Activated B cell treated with CpG ODN at 0.5 μM for 24 hours (primary cell): ENCODE measurements at regions not wholly inside any gene's neighbourhood (a gene's known extent, or its start where the extent isn't known, plus 50 kb on each side); places are given as distances from the start of the nearest gene placed in this dataset.

ENCODE experiments used
- ATAC-seq: fragments of 200-7000 bp; cut with Tn5 transposase; one replicate; pipeline ENCODE4 v1.10.0; 2021; ENCODE audit warnings: low read depth, mild to moderate bottlenecking, moderate library complexity
- CTCF ChIA-PET: fragments of 350-600 bp; sonication (Branson Sonifier 250); formaldehyde crosslinking; loops from one replicate; lab custom pipeline; 2021; ENCODE audit warnings: antibody characterized with exemption; lab: Charles Lee
- POLR2A ChIA-PET: fragments of 350-600 bp; sonication (Branson Sonifier 250); formaldehyde crosslinking; loops from one replicate; lab custom pipeline; 2021; ENCODE audit warnings: antibody characterized with exemption; lab: Charles Lee
- DNase-seq: peaks from one replicate; pipeline ENCODE4 v3.0.0; 2022
- H3K27ac Mint-ChIP-seq: one replicate; pipeline ENCODE4 v1.8.0; 2020; ENCODE audit warnings: mixed read lengths
- H3K27me3 Mint-ChIP-seq: one replicate; pipeline ENCODE4 v1.8.0; 2021; ENCODE audit warnings: mixed read lengths
- H3K36me3 Mint-ChIP-seq: one replicate; pipeline ENCODE4 v1.8.0; 2021; ENCODE audit warnings: low read depth, mixed read lengths
- H3K4me1 Mint-ChIP-seq: one replicate; pipeline ENCODE4 v1.8.0; 2021; ENCODE audit warnings: mixed read lengths
- H3K4me3 Mint-ChIP-seq: one replicate; pipeline ENCODE4 v1.8.0; 2020; ENCODE audit warnings: mild to moderate bottlenecking, mixed read lengths
- H3K9me3 Mint-ChIP-seq: one replicate; pipeline ENCODE4 v1.8.0; 2020; ENCODE audit warnings: mixed read lengths
- CTCF ChIP-seq: fragments of 200-600 bp; IDR thresholded peaks from one replicate; pipeline ENCODE4 v1.8.0; 2022; ENCODE audit warnings: antibody characterized with exemption, mild to moderate bottlenecking
- intact Hi-C: fragments of 100-400 bp; cut with micrococcal nuclease; formaldehyde crosslinking; loops from one replicate; pipeline ENCODE4 v1.15.1; 2024

GRCh38 chr21:31609081-31609480 lies 50.4 kb upstream of the SOD1 start:
- H3K27me3 Mint-ChIP-seq = peaks cover 21% of the 10 kb centered on the region
- H3K4me1 Mint-ChIP-seq = peaks cover 2% of the 10 kb centered on the region
- ChIA-PET CTCF (interaction anchor here (1.4 kb wide), 1 partner anchor 510 kb away, joined by 3 read pairs; no protein-coding TSS in a partner anchor), POLR2A (interaction anchor here (0.6 kb wide), 1 partner anchor 413 kb away, joined by 3 read pairs; no protein-coding TSS in a partner anchor)
- intact Hi-C loops = loop anchor here (10.0 kb wide), 1 partner anchor 646 kb away; no protein-coding TSS in a partner anchor
- H3K36me3 Mint-ChIP-seq = peaks cover 2% of the 10 kb centered on the region
- no peak for TF ChIP-seq CTCF
- no peak for DNase-seq
- no peak overlapping the region for H3K4me3 Mint-ChIP-seq
- H3K27ac Mint-ChIP-seq = no peak overlapping the region
- H3K9me3 Mint-ChIP-seq = peaks cover 6% of the 10 kb centered on the region
- ATAC-seq = no peak

GRCh38 chr21:31607791-31608190 lies 51.7 kb upstream of the SOD1 start:
- no peak for TF ChIP-seq CTCF
- ATAC-seq = no peak
- Mint-ChIP-seq H3K9me3 (peaks cover 6% of the 10 kb centered on the region), H3K36me3 (peaks cover 2% of the 10 kb centered on the region), H3K27ac (no peak overlapping the region), H3K4me1 (peaks cover 2% of the 10 kb centered on the region), H3K4me3 (no peak overlapping the region), H3K27me3 (peaks cover 15% of the 10 kb centered on the region)
- intact Hi-C loops = loop anchor here (10.0 kb wide), 1 partner anchor 647 kb away; no protein-coding TSS in a partner anchor
- ChIA-PET CTCF (interaction anchor here (1.4 kb wide), 1 partner anchor 508 kb away, joined by 3 read pairs; no protein-coding TSS in a partner anchor), POLR2A (interaction anchor here (0.5 kb wide), 1 partner anchor 17 kb away, joined by 3 read pairs; no protein-coding TSS in a partner anchor)
- no peak for DNase-seq

GRCh38 chr21:31606081-31606874 lies 53.2 kb upstream of the SOD1 start:
- no peak for TF ChIP-seq CTCF
- Mint-ChIP-seq H3K27me3 (peaks cover 15% of the 10 kb centered on the region), H3K36me3 (peaks cover 2% of the 10 kb centered on the region), H3K4me3 (no peak overlapping the region), H3K4me1 (peaks cover 2% of the 10 kb centered on the region), H3K9me3 (peaks cover 3% of the 10 kb centered on the region), H3K27ac (no peak overlapping the region)
- no peak for ATAC-seq
- ChIA-PET POLR2A (no interaction called here), CTCF (interaction anchor here (0.8 to 1.1 kb wide), 3 partner anchors 26 to 507 kb away, joined by 3 to 4 read pairs (median 3); no protein-coding TSS in a partner anchor)
- intact Hi-C loops = loop anchor here (10.0 kb wide), 1 partner anchor 649 kb away; no protein-coding TSS in a partner anchor
- DNase-seq = no peak

- POLR2A ChIA-PET = no interaction called here
- H3K4me3 Mint-ChIP-seq = no peak overlapping the region
Observed at GRCh38 chr21:31604591-31605190, 54.8 kb upstream of the SOD1 start.

More at GRCh38 chr21:31604591-31605190, 54.8 kb upstream of the SOD1 start:
- no peak for TF ChIP-seq CTCF
- H3K27me3 Mint-ChIP-seq = peaks cover 9% of the 10 kb centered on the region
- H3K27ac Mint-ChIP-seq = no peak overlapping the region
- intact Hi-C loops = loop anchor here (1.0 to 10.0 kb wide), 5 partner anchors 24 to 1262 kb away; no protein-coding TSS in a partner anchor
- no peaks in the 10 kb centered on the region for H3K9me3 Mint-ChIP-seq
- DNase-seq = peak; percentile 33
- no peaks in the 10 kb centered on the region for H3K36me3 Mint-ChIP-seq
- CTCF ChIA-PET = interaction anchor here (0.6 to 2.3 kb wide), 9 partner anchors 24 to 508 kb away, joined by 3 to 15 read pairs (median 4); no protein-coding TSS in a partner anchor
- peaks cover 2% of the 10 kb centered on the region for H3K4me1 Mint-ChIP-seq
- ATAC-seq = peak; percentile 52
